HG03520 (cell line): ENCODE measurements at regions not wholly inside any gene's neighbourhood (a gene's known extent, or its start where the extent isn't known, plus 50 kb on each side); places are given as distances from the start of the nearest gene placed in this dataset.

Experiments
- ATAC-seq: cut with Tn5 transposase; IDR thresholded peaks from one replicate; pipeline ENCODE4 v1.9.1; 2021; ENCODE audit warnings: mild to moderate bottlenecking, moderate library complexity; ENCODE audit not compliant: unreplicated experiment

DNA sequence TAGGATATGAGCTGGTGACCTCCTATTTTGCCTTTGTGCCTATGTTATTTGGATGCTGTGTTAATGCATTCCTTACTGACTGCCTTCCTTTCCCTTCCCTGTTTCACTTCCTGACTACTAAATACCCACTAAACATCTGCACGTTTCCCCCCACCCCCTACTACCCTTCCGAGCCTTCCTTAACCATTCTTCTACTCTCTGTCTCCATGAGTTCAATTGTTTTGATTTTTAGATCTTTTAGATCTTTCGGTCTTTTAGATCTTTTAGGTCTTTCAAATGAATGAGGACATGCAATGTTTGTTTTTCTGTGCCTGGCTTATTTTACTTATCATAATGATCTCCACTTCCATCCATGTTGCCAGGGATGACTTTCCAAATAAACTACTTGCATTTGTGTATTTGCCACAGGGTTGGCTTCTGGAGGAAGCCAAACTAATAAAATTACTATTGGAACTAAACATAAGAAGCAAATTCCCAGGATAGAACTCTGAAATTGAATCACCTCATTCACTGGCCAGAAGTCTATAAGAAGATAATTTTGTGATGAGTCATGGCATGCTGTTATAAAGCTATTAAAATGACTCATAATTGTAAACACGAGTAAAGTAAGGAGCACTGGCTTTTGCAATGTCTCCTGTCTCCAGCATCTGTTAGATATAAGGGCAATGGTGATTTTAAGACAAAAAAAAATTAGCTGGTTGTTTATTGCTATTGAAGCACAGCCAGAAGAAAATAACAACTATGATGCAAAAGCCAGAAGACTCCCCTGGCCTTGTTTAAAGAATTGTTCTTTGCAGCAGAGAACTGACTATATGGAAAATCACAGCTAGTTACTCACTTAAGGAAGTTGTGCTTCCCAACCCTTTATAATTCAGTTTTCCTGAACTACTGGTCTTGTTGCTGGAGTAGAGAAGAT lies 586.3 kb downstream of the LRFN5 start:
- ATAC-seq = no peak

DNA sequence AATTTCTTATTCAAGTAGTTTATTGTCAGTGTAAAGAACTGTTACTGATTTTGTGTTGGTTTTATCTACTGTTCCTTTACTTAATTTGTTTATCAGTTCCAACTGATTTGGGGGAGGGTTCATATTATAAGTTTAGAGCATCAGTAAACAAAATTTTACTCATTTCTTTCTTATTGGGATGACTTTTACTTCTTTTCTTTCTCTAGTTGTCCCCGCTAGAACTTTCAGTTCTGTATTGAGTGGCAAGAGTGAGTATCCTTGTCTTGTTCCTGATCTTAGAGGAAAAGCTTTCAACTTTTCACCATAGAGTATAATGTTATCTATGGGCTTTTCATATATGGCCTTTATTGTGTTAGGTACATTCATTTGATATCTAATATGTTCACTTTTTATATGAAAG lies 584.1 kb downstream of the LRFN5 start:
- ATAC-seq = no peak

DNA sequence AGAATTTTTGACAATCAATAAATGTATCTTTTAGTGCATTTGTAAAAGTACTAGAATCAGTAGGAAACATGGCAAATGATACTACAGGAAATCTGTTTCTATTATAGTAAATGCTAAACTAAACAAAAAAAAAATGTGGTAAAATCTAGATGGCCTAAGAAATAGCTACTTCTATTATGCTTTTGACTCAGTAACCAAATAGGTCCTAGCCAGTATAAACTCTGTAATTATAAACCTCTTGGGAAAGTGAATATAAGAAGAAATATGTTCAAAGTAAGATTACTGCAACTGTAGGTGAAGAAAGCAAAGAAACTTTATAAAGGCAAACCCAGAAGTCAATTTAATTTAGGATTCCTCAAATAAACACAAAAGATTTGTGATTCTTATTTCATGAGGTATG lies 581.2 kb downstream of the LRFN5 start:
- no peak for ATAC-seq

DNA sequence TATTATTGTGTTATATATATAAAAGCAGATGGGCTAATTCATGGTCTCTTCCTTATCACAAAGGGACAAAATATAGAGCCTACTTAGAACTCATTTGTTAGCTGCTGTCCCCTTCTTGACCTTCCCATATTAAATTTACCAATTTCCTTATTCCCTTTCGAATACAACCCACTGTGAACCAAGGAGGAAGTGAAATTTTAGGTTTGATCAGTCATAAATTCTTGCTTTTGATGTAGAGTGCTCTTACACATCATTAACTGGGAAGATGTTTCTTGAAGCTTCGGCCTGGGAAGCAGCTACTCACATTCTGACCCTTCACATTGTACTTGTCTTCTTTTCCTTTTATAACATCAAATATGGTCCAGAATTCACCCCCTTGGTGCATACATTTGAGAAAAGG lies 579.0 kb downstream of the LRFN5 start:
- ATAC-seq = no peak

DNA sequence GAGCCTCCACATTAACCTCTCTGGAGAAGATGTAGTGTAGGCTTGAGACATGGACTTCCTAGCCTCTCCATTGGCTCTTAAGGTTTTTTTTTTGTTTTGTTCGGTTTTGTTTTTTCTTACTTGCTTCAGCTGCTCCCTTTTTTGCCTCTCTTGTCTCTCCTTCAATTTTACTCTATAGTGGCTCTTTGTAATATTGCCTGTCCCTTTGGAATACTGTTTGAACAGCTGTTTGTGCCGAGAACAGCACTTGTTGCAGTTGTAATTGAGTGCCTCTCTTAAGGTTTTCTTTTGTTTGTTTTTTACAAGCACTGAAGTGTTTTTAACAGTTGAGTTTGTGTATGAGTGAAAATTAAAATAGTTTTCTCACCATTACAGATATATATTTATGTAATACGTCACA lies 567.7 kb downstream of the LRFN5 start:
- no peak for ATAC-seq

DNA sequence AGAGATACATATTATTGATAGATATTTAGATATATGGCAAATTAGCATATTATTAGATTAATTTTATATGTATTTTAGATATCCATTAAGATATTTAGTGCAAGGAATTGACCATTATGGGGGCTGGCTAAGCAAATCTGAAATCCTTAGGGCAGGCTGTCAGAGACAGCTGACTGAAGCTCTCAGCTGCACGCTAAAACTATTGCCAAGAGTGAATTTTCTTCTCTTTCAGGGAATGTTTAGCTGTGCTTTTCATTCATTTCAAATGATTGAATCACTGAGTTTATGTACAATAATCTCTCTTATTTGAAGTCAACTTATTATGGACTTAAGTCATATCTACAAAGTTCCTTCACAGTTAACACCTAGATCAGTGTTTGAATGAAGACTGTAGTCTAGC lies 566.5 kb downstream of the LRFN5 start:
- no peak for ATAC-seq

DNA sequence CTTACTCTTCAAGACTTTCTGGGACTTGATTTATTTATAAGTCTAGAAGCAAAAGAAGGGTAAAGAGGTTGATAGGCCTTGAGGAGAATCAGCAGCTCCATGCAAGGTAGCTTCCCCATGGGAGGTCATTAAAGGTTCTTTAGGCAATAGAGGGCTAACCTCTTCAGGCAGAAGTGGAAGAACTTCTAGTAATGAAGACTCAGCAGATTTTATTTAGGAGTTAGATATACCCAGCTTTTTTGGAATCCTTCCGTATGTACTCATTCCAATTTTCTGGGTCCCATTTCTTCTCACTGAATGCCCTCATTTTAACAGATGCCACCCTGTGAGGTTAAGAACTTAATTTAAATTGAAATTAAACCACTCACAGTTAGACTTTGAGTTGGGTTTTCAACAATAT lies 565.6 kb downstream of the LRFN5 start:
- no peak for ATAC-seq

DNA sequence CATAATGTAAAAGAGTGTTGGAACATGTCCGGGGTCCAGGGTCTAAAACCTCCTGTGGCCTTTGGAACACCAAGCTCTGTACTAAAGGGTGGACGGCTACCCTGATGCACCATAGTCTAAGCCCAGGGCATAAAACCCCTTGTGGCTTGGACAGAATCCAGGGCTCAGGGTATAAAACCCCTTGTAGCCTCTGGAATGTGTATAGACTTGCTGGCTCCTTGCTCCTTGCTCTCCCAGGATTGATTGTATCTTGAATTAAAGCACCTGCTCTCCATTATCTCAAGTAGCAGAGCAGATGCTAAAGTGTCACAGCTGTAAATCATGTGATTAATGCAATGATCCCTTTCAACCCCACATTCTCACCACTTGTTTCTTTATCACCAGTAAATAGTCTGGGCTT lies 556.5 kb downstream of the LRFN5 start:
- no peak for ATAC-seq

DNA sequence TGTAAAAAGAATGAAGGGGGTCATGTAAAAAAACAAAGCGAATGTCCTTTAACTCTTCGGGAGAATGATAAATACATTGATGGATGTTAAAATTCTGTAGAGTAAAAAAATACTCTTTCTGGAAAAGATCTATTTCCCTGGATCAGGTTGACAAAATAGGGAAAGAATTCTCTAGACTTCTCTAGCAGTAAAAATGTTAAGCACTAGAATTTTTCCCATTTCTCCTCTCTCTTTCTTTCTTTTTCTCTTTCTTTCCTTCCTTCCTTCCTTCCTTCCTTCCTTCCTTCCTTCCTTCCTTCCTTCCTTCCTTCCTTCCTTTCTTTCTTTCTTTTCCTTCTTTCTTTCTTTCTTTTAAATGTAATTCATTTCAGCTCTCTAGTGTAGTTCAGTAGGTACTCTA lies 552.5 kb downstream of the LRFN5 start:
- ATAC-seq = no peak

DNA sequence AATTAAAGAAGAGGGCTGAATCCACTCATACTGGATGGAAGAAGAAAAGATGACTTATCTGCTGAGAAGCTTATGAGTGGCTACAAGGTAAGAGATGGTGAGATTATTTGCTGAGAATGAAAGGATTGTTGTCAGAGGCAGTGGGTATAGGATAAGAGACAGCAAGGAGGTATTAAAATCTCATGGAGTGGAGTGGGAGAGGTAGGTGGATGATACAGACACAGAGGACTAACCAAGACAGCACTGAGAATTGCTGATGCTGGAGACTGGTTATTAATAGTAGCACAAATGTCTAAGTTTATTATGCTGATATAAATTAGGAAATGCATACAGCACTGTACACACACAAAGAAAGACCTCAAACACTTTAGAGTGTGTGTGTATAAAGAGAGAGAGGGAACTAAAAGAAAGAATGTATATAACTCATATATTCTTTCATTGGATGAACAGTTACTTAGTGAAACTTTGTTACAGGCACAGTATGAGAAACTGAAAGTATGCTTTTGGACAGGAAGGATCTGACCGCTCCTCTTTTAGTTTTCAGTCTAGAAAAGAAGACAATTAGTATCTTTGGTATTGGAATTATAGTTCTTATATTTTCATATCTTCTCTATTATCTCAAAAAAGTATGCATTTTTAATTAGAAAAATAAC lies 543.1 kb downstream of the LRFN5 start:
- peak; percentile 80 for ATAC-seq

DNA sequence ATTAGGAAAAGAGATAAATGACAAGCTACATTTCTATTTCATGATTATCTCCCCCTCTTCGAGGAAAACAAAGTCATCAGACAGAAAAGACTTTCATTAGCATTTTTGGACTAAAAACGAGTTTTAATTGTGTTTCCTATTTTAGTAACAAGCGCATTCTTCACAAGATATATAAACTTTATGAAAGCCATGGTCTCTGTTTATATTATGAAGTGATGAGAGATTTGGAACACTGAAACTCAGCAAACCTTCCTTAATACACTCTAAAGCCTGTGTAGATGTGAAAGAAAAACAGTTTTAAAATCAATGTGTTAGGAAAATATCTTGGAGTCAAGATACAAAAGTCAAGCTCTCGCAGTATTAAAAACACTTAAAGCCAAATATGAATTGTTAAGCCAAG lies 539.1 kb downstream of the LRFN5 start:
- ATAC-seq = no peak

DNA sequence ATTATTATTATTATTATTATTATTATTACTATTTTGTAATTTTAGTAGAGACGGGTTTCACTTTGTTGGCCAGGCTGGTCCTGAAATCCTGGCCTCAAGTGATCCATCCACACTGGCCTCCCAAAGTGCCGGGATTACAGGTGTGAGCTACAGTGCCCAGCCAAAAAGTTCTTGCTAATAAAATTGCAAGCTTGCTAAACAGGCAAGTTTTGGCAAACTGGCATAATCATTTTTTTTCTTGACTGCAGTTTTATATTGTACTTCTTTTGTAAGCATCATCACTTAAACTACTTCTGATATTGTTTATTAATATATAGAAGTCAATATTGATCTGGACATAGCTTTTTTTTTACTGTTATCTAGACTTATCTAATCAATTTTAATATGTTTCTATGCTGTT lies 536.4 kb downstream of the LRFN5 start:
- no peak for ATAC-seq

DNA sequence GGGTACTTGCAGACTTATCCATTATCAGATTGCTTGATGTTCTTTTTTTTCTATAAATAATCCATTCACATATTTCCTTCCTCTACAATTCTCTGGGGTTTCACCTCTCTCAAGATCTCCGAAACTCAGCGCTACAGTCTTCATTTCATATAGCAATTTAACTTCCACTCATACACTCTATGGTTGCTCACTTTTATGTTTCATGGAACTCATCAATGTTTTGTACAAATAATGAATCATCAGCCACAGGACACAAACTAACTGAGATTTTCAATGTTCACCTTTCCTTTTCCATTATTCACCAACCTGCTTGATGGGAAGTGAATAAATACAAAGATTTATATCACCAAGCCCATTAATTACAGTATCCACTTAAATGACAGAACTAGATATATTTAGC lies 534.7 kb downstream of the LRFN5 start:
- ATAC-seq = no peak

DNA sequence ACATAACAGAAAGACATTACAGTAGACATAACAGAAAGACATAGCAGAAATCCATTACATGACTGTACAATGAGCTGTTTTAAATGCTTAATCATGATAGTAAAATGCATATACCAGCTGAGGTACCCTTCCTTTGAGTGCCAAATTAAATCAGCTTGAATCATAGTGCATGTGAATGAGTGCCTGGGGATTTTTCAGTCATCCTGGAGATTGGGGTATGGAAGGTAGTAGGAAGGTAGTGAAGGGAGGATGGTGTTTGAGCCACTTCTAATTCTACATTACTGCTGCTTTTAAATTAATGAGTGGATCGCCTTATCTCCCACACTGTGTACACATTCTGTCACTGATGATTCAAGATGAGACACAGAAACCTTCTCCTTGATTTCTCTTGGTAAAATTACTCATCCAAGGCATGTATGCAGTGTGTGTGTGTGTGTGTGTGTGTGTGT lies 534.2 kb downstream of the LRFN5 start:
- no peak for ATAC-seq

DNA sequence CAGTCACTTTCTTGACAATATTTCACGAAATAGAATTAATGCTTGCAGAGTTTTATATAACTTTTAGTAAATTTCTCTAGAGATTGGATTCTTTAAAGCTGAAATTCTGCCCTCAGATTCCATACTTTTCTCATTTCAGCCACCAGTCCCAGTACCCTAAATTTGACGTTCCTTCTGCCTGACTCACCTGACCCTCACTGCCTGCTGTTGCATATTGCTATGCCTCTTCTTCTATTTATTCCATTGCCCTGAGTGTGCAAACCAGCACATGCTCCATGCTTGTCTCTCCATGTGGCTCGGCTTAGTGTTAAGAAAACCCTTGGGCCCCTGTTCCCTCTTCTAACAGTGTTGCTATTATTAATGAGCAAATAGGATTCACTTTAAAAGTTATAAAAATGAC lies 533.3 kb downstream of the LRFN5 start:
- ATAC-seq = no peak

DNA sequence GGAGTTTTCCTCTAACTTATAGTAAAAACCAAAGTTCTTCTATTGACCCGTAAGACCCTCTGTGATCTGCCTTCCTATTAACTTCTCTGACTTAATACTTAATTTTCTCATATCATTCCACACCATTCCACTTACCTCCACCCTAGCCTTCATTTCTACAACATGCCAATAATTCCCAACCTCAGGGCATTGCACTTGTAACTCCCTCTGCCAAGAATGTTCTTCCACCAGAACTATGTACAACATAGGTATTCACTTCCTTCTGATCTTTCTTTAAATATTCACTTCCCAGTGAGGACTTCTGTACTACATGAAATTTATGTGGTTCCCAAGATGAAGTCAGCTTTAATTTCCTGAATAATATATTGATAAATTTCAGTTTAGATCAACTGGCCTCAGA lies 531.7 kb downstream of the LRFN5 start:
- no peak for ATAC-seq

DNA sequence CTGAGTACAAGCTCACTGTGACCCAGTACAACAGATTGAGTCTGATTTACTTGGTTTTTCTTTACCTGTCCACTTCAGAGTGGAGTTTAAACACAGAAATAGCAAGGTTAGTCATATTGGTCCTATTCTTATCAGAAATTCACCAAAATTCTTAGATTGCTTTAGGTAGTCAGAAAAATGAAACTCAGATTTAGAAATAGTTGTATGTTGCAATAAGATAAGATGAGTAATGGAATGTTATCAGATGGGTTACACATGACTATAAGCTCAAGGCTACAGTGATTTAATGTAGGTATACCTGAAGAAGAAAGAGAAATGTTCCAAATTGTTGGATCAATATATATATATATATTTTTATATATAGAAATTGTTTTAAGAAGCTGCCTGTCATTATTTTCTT lies 524.1 kb downstream of the LRFN5 start:
- no peak for ATAC-seq

DNA sequence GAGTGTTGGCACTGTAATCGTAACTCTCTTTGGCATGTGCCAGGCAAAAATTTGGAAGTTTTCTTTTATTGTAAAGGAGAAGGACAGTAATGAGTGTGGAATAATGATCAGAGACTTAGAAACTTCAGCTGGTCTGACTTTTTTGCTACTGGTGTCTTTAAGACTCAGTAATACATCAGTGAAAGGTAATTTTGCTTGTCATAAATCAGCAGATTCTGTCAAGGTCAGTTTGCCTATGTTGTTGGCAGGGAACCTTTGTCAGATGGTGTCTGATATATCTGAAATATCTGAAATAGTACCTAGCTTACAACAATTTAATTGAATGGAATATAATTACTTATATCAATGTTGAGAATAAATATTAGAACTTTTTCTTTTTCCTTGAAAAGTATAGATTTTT lies 516.9 kb downstream of the LRFN5 start:
- ATAC-seq = no peak

DNA sequence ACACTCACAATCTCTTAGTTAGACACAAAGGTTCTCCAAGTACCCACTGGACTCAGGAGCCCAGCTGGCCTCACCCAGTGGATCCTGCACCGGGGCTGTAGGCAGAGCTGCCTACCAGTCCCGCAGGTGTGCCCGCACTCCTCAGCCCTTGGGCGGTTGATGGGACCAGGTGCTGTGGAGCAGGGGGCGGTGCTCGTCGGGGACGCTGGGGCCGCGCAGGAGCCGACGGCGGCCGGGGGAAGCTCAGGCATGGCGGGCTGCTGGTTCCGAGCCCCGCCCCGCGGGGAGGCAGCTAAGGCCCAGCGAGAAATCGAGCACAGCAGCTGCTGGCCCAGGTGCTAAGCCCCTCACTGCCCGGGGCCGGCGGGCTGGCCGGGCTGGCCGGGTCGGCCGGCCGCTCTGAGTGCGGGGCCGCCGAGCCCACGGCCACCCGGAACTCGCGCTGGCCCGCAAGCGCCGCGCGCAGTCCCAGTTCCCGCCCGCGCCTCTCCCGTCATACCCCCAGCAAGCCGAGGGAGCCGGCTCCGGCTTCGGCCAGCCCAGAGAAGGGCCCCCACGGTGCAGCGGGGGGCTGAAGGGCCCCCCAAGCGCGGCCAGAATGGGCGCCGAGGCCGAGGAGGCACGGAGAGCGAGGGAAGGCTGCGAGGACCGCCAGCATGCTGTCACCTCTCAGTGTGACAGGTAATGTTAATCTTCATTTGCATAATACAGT lies 506.8 kb downstream of the LRFN5 start:
- no peak for ATAC-seq

DNA sequence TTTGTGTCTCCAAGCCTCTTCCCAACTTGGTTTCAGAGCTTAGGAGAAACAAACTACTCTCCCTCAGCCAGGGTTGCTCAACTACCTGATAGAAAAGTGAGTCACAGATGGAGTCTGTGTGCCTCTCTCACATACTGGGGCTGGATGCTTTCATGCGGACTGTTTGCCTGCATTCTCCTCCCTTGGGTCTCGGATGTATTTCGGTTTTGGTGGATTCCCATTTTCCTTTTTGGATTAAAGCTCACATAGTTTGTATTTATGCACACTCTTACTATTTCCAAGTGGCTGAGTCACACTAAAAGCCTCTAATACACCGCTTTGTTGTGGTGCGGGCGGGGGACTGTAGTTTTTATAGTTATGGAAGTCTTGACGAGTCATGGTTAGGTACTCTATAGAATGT lies 505.4 kb downstream of the LRFN5 start:
- ATAC-seq = no peak

DNA sequence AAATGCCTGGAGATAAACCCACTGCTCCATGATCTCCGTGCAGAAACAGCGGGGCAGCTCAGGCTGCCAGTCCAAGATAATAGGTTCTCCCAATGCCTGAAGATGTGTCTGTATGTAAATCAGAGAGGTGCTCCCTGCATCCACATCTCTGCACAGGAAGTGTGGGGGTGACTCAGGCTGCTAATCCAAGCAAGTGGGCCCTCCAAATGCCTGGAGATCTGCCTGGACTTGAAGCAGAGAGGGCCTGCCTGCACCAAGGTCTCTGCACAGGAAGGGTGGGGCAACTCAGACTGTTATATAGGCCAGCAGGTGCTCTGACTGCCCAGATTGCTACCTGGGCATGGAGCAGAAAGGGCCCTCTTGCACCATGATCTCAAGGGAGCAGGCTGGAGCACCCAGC lies 504.7 kb downstream of the LRFN5 start:
- no peak for ATAC-seq

DNA sequence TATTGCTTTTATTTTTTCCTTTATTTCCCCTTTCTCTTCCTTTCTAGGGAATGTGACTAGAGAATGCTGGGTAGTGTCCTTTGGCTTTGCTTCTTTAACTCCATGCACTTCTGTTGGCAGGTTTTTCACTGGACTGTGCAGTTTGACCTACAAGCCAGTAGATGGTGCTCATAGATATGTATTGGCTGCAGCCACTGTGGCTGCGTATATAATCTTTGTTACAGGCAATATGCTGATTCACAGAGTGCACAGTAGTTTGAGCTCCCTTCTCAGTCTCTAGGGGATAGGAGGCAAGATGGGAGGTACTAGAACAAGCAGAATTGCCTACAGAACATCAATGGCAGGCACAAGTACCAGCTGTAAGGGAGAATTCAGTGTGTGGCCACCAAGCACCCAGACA lies 503.5 kb downstream of the LRFN5 start:
- ATAC-seq = peak; percentile 92
